ENCODE measurements at regions not wholly inside any gene's neighbourhood (a gene's known extent, or its start where the extent isn't known, plus 50 kb on each side); places are given as distances from the start of the nearest gene placed in this dataset.

- TF ChIP-seq PAX5 (IDR thresholded peaks at IDR 0.05; ENCODE audit: insufficient read depth, low read length, severe bottlenecking) (no peak), POLR2A (IDR thresholded peaks at IDR 0.05; ENCODE audit: low read depth, low read length) (no peak), POLR2AphosphoS5 (IDR thresholded peaks at IDR 0.05; ENCODE audit: low read depth, low read length) (no peak), TAF1 (IDR thresholded peaks at IDR 0.05; ENCODE audit: low read depth, low read length) (no peak), POU2F2 (IDR thresholded peaks at IDR 0.05; ENCODE audit: low read depth, low read length) (no peak), SPI1 (IDR thresholded peaks at IDR 0.05; ENCODE audit: low read depth, low read length) (peak; percentile 30; the same call in 1 of the 2 replicates)
These were observed 139.6 kb upstream of the PELI1 start for GRCh38 chr2:64283641-64284361.
